Suprapubic skin (tissue), 4 donors: ENCODE measurements at regions not wholly inside any gene's neighbourhood (a gene's known extent, or its start where the extent isn't known, plus 50 kb on each side); places are given as distances from the start of the nearest gene placed in this dataset.
"Not testable (repeated sequence)": the region's sequence is repeated elsewhere in the genome, so short reads cannot be mapped to it uniquely, and the experiment has no call there.

Experiments used
- DNase-seq, 2 donors: peaks; one replicate each; pipeline ENCODE4 v3.0.0-alpha.2; 2019; ENCODE audit warnings: low spot score in 2 of 2
- H3K27ac ChIP-seq: fragments of 200-600 bp; sonication (generic); one replicate; pipeline ENCODE4 v1.5.1; 2019
- H3K27me3 ChIP-seq: fragments of 200-600 bp; sonication (generic); one replicate; pipeline ENCODE4 v1.5.1; 2019
- H3K36me3 ChIP-seq: fragments of 200-600 bp; sonication (generic); one replicate; pipeline ENCODE4 v1.5.1; 2019
- H3K4me1 ChIP-seq: fragments of 200-600 bp; sonication (generic); one replicate; pipeline ENCODE4 v1.5.1; 2019
- H3K4me3 ChIP-seq: fragments of 200-600 bp; sonication (generic); one replicate; pipeline ENCODE4 v1.5.1; 2019; ENCODE audit warnings: mild to moderate bottlenecking
- H3K9me3 ChIP-seq: fragments of 200-600 bp; sonication (generic); one replicate; pipeline ENCODE4 v1.5.1; 2019
- CTCF ChIP-seq, 2 donors: fragments of 200-600 bp in 1 of 2; fragments of 450-650 bp in 1 of 2; sonication (generic) in 1 of 2; IDR thresholded peaks; one replicate each; pipeline ENCODE4 v1.5.1; 2016 to 2019; ENCODE audit warnings: antibody characterized with exemption in 2 of 2, mild to moderate bottlenecking in 1 of 2, moderate library complexity in 1 of 2
- EP300 ChIP-seq: sonication (generic); formaldehyde crosslinking; IDR thresholded peaks from one replicate; pipeline ENCODE4 v1.6.1; 2017; ENCODE audit warnings: antibody characterized with exemption
- POLR2A ChIP-seq, 2 donors: fragments of 450-650 bp; IDR thresholded peaks; one replicate each; pipeline ENCODE4 v1.6.1; 2017; ENCODE audit warnings: antibody characterized with exemption in 2 of 2, mild to moderate bottlenecking in 2 of 2, moderate library complexity in 2 of 2
- POLR2AphosphoS5 ChIP-seq, 3 donors: sonication (generic); formaldehyde crosslinking; IDR thresholded peaks; one replicate each; pipeline ENCODE4 v1.6.1; 2017; ENCODE audit warnings: antibody characterized with exemption in 3 of 3
- WGBS: methylation state at CpG from one replicate; pipeline ENCODE4 v1.1.5; 2018; 5-methylcytosine and 5-hydroxymethylcytosine counted together

GRCh38 chr9:63912451-63912850 is 1372.6 kb downstream of the FOXD4L5 start:
- not testable (repeated sequence) for H3K27me3 ChIP-seq, H3K36me3 ChIP-seq, H3K27ac ChIP-seq, H3K4me3 ChIP-seq, H3K4me1 ChIP-seq, DNase-seq
- WGBS, result 84% methylated on average over 6 of the region's 6 CpGs
- peaks cover 19% of the 10 kb centered on the region for H3K9me3 ChIP-seq

GRCh38 chr9:63909076-63909475 is 1375.9 kb downstream of the FOXD4L5 start:
- not testable (repeated sequence) for H3K36me3 ChIP-seq
- WGBS, result 65% methylated on average over 3 of the region's 3 CpGs

DNA sequence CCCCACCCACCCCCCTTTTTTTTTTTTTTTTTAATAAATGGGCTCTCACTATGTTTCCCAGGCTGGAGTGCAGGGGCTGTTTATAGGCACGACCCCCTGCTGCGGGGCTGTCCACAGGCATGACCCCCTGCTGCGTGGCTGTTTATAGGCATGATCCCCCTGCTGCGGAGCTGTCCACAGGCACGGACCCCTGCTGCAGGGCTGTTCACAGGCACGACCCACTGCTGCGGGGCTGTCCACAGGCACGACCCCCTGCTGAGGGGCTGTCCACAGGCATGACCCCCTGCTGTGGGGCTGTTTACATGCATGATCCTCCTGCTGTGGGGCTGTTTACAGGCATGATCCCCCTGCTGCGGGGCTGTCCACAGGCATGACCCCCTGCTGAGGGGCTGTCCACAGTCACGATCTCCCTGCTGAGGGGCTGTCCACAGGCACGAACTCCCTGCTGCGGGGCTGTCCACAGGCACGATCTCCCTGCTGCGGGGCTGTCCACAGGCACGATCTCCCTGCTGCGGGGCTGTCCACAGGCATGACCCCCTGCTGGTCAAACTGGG is 1385.3 kb downstream of the FOXD4L5 start:
- H3K4me3 ChIP-seq, H3K27me3 ChIP-seq, DNase-seq, H3K9me3 ChIP-seq, H3K36me3 ChIP-seq, H3K27ac ChIP-seq, H3K4me1 ChIP-seq: not testable (repeated sequence)
- 81% methylated on average over 5 of the region's 16 CpGs for WGBS

More at GRCh38 chr9:63909076-63909475, 1375.9 kb downstream of the FOXD4L5 start:
- H3K4me1 ChIP-seq, H3K27ac ChIP-seq, H3K9me3 ChIP-seq, DNase-seq, H3K4me3 ChIP-seq, H3K27me3 ChIP-seq: not testable (repeated sequence)

GRCh38 chr9:63881386-63881785 is 1403.6 kb downstream of the FOXD4L5 start:
- not testable (repeated sequence) for H3K36me3 ChIP-seq, H3K4me3 ChIP-seq, H3K9me3 ChIP-seq, H3K27ac ChIP-seq, H3K4me1 ChIP-seq, H3K27me3 ChIP-seq, DNase-seq
- WGBS, result 65% methylated on average over 4 of the region's 5 CpGs

DNA sequence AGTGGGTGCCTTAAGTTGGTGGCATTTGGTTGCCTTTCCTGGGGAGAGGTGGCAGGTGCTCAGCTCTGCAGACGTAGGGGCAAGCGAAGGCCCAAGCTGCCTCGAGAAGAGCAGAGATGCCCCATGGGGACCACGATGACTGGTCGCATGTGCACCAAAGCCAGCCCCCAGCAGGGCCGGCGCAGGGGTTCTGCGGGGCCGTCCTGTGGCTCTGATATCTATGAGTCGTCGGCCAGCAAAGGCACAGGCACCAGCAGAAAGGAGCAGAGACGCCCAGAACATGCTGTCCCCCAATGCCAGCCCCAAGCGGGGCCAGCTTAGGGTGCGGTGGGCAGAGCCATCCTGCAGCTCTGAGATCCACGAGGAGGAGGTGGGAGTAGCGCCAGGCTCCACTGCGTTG is 1408.6 kb downstream of the FOXD4L5 start:
- not testable (repeated sequence) for H3K27ac ChIP-seq, H3K4me1 ChIP-seq, H3K36me3 ChIP-seq, H3K9me3 ChIP-seq, H3K4me3 ChIP-seq, DNase-seq, H3K27me3 ChIP-seq
- no CpG with 5 or more reads among the region's 17 CpGs for WGBS

DNA sequence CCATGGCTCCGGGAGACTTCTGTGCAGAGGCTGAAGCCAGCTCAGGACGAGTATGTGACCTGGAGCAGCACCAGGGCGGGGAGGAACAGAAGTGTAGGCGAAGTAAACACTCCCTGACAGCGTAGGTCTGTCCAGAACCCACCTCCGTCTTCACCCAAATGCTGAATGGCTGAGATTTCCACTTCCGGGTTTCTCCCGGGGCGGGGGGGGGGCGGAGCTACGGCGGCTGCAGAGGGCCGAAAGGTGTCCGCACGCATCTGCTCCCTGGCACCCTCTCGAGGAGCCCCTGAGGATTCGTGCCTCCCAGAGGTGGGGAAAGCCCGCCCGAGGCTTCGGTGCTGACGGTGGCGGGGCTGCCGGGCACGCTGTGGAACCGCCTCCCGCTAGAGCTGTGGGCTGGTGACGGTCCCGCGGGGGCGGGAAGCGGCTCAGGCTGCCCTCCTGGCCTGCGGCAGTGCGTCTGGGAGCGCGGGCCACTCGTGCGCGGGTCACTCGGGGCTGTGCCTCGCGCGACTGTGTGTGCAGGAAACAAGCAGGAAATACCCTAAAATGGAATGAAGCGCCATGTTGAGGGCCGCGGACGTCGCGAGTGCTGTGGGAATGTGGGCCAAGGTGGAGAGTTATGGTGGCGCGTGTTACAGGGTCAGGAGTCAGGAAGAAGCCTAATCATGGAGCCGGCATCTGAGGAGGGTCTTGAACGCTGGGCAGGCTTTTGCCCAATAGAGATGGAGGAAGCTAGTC is 1425.4 kb downstream of the FOXD4L5 start:
- Histone ChIP-seq H3K36me3 (no peaks in the 10 kb centered on the region), H3K27me3 (no peaks in the 10 kb centered on the region), H3K27ac (peak overlapping the region; percentile 59), H3K9me3 (no peaks in the 10 kb centered on the region), H3K4me3 (peak overlapping the region; percentile 55), H3K4me1 (peaks cover 3% of the 10 kb centered on the region)
- WGBS, result 47% methylated on average over 31 of the region's 52 CpGs
- TF ChIP-seq EP300 (no peak), CTCF (IDR thresholded peaks at IDR 0.05) (no peak), POLR2AphosphoS5 (IDR thresholded peaks at IDR 0.05) (no peak), POLR2A (IDR thresholded peaks at IDR 0.05) (no peak)
- DNase-seq, result peak in 1 of 2 donors; percentile 44

GRCh38 chr9:63859090-63859474 is 1425.9 kb downstream of the FOXD4L5 start:
- peak overlapping the region; percentile 55 for H3K4me3 ChIP-seq
- peak overlapping the region; percentile 59 for H3K27ac ChIP-seq
- H3K36me3 ChIP-seq, H3K27me3 ChIP-seq, H3K4me1 ChIP-seq, H3K9me3 ChIP-seq: not testable (repeated sequence)
- WGBS, result 40% methylated on average over 20 of the region's 24 CpGs
- DNase-seq, result peak in 1 of 2 donors; percentile 42

DNA sequence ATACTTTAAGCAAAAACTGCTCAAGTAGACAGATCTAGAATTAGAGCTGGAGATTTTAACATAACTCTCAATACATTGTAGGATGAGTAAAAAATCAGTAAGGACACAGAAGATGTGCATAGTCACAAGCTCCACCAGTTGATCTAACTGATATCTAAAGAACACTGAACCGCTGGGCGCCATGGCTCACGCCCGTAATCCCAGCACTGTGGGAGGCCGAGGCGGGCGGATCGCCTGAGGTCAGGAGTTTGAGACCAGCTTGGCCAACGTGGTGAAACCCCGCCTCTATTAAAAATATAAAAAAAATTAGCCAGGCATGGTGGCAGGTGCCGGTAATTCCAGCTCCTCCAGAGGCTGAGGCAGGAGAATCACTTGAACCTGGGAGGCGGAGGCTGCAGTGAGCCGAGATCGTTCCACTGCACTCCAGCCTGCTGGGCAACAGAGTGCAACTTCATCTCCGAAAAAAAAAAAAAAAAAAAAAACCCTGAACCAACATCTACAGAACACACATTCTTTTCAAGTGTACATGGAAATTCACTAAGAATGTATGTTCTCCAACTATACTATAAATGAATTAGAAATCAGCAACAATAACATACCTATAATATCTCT is 1431.8 kb downstream of the FOXD4L5 start:
- H3K36me3 ChIP-seq, H3K27me3 ChIP-seq, H3K27ac ChIP-seq, H3K4me3 ChIP-seq, H3K9me3 ChIP-seq, H3K4me1 ChIP-seq, DNase-seq: not testable (repeated sequence)
- WGBS, result 86% methylated on average over 15 of the region's 15 CpGs

GRCh38 chr9:63824804-63825203 is 1460.2 kb downstream of the FOXD4L5 start:
- 24% methylated on average over 1 of the region's 1 CpG for WGBS
- not testable (repeated sequence) for DNase-seq

DNA sequence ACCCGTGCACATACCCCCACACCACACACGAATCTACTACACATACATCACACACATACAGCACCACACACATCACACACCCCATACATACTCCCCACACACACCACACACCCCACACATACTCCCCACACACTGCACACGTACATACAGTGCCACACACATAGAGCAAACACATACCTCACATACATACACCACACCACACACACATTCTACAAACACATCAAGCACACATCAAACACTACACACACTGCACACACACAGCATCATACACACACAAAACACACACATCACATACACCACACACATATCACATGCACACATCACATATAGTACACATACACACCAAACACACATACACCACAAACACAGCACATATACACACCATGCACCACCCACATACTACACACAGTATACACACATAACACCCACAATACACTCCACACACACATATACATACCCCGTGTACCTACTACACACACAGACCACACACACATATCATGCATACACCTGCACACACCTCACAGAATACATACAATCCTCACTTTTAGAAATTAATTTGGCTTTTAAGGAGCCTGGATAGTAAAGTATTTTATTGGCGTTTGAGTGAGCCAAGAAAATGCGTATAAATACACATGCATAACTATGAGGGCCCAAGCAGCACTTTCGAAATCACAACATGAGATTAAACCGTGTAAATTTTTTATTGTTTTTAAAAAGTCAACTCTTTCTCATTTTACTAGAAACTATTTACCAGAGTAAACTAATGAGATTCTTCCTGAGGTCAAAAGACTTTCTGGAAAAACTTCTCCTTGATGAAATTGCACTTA is 1461.4 kb downstream of the FOXD4L5 start:
- not testable (repeated sequence) for DNase-seq
- WGBS, result 56% methylated on average over 8 of the region's 8 CpGs

More at GRCh38 chr9:63824804-63825203, 1460.2 kb downstream of the FOXD4L5 start:
- H3K9me3 ChIP-seq, H3K4me1 ChIP-seq, H3K36me3 ChIP-seq, H3K4me3 ChIP-seq, H3K27me3 ChIP-seq, H3K27ac ChIP-seq: not testable (repeated sequence)

GRCh38 chr9:63822615-63823374 is 1462.2 kb downstream of the FOXD4L5 start:
- H3K27ac ChIP-seq, H3K4me1 ChIP-seq, DNase-seq, H3K4me3 ChIP-seq, H3K36me3 ChIP-seq, H3K9me3 ChIP-seq, H3K27me3 ChIP-seq: not testable (repeated sequence)
- 61% methylated on average over 6 of the region's 6 CpGs for WGBS

More for the DNA sequence above, 1461.4 kb downstream of the FOXD4L5 start:
- not testable (repeated sequence) for H3K4me1 ChIP-seq, H3K27ac ChIP-seq, H3K27me3 ChIP-seq, H3K36me3 ChIP-seq, H3K9me3 ChIP-seq, H3K4me3 ChIP-seq
